ENCODE measurements at regions not wholly inside any gene's neighbourhood (a gene's known extent, or its start where the extent isn't known, plus 50 kb on each side); places are given as distances from the start of the nearest gene placed in this dataset.

- TF ChIP-seq ZNF488 (tag by site-specific recombination; IDR thresholded peaks at IDR 0.05) (no peak), KLF9 (tag by site-specific recombination; IDR thresholded peaks at IDR 0.05; ENCODE audit: low read depth) (no peak), ZFP69B (tag by site-specific recombination; IDR thresholded peaks at IDR 0.05) (no peak), ZNF157 (tag by site-specific recombination; IDR thresholded peaks at IDR 0.05) (no peak), ZNF600 (tag by site-specific recombination; IDR thresholded peaks at IDR 0.05) (no peak)
Observed at GRCh38 chr9:113756476-113757192, 119.5 kb upstream of the ZNF618 start (continued).

- no peaks in the 10 kb centered on the region for H3K36me3 ChIP-seq (ENCODE audit: control insufficient read depth in 2 of 2, insufficient read depth in 1 of 2, low read length in 2 of 2)
- TF ChIP-seq ZNF394 (tag by site-specific recombination; IDR thresholded peaks at IDR 0.05; ENCODE audit: borderline replicate concordance) (no peak), GFI1B (tag by site-specific recombination; IDR thresholded peaks at IDR 0.05) (no peak), ZNF302 (tag by site-specific recombination; IDR thresholded peaks at IDR 0.05; ENCODE audit: low read depth) (no peak), ZNF211 (tag by site-specific recombination; IDR thresholded peaks at IDR 0.05; ENCODE audit: low read depth) (no peak), ZNF521 (tag by site-specific recombination; IDR thresholded peaks at IDR 0.05) (no peak), SCRT2 (tag by site-specific recombination; IDR thresholded peaks at IDR 0.05) (no peak), ZNF677 (tag by site-specific recombination; IDR thresholded peaks at IDR 0.05) (no peak), ZNF266 (tag by site-specific recombination; IDR thresholded peaks at IDR 0.05; ENCODE audit: low read depth) (no peak), ZNF274 (IDR thresholded peaks at IDR 0.05; ENCODE audit: low read length) (no peak), ZNF274 (tag by site-specific recombination; IDR thresholded peaks at IDR 0.05; ENCODE audit: borderline replicate concordance) (no peak), ZNF555 (tag by site-specific recombination; conservative IDR thresholded peaks at IDR 0.05) (no peak), ZNF830 (tag by site-specific recombination; IDR thresholded peaks at IDR 0.05; ENCODE audit: low read depth) (no peak), ZNF138 (tag by site-specific recombination; IDR thresholded peaks at IDR 0.05; ENCODE audit: borderline replicate concordance) (no peak), ZNF48 (tag by site-specific recombination; IDR thresholded peaks at IDR 0.05) (no peak)
- CTCF ChIA-PET = interaction anchor here (0.6 to 2.4 kb wide), 4 partner anchors 21 to 319 kb away, joined by 3 to 9 read pairs (median 3); no protein-coding TSS in a partner anchor
- H3K4me3 ChIP-seq (ENCODE audit: low read depth, low read length) = no peak overlapping the region
- H3K4me1 ChIP-seq (ENCODE audit: control insufficient read depth, insufficient read depth, low read length) = no peaks in the 10 kb centered on the region
- no peaks in the 10 kb centered on the region for H3K9me3 ChIP-seq (ENCODE audit: control insufficient read depth, insufficient read depth, low read depth, low read length)
- POLR2A ChIA-PET = no interaction called here
- H3K27ac ChIP-seq (ENCODE audit: extremely low read depth, low read depth, low read length) = no peak overlapping the region
Observed at GRCh38 chr9:113763429-113763828, 112.7 kb upstream of the ZNF618 start.

- ChIA-PET POLR2A (no interaction called here), CTCF (interaction anchor here (1.2 to 2.4 kb wide), 2 partner anchors 43 to 526 kb away, joined by 3 to 9 read pairs; no protein-coding TSS in a partner anchor)
- TF ChIP-seq ATF2 (tag by site-specific recombination; IDR thresholded peaks at IDR 0.05; ENCODE audit: low read depth) = 0 out of 2 replicates have a peak, but pooled peaks have one; percentile 12
- no peak for TF ChIP-seq ZBTB17 (tag by site-specific recombination; IDR thresholded peaks at IDR 0.05)
Observed at GRCh38 chr9:113764572-113764971, 111.5 kb upstream of the ZNF618 start.

More at GRCh38 chr9:113764572-113764971, 111.5 kb upstream of the ZNF618 start:
- no peak overlapping the region for H3K27ac ChIP-seq (ENCODE audit: extremely low read depth, low read depth, low read length)
- no peaks in the 10 kb centered on the region for H3K9me3 ChIP-seq (ENCODE audit: control insufficient read depth, insufficient read depth, low read depth, low read length)
- H3K4me1 ChIP-seq (ENCODE audit: control insufficient read depth, insufficient read depth, low read length) = no peaks in the 10 kb centered on the region
- H3K4me3 ChIP-seq (ENCODE audit: low read depth, low read length) = no peak overlapping the region
- no peaks in the 10 kb centered on the region for H3K36me3 ChIP-seq (ENCODE audit: control insufficient read depth in 2 of 2, insufficient read depth in 1 of 2, low read length in 2 of 2)
